ENCODE measurements at regions not wholly inside any gene's neighbourhood (a gene's known extent, or its start where the extent isn't known, plus 50 kb on each side); places are given as distances from the start of the nearest gene placed in this dataset.

- Mint-ChIP-seq H3K4me3 (no peak overlapping the region), H3K27me3 (ENCODE audit: insufficient read depth, low read depth) (peaks cover 2% of the 10 kb centered on the region), H3K27ac (no peak overlapping the region), H3K36me3 (no peaks in the 10 kb centered on the region), H3K9me3 (peaks cover 2% of the 10 kb centered on the region), H3K4me1 (no peaks in the 10 kb centered on the region)
- Histone ChIP-seq H3K27ac (no peak overlapping the region), H3K9ac (no peak overlapping the region), H3F3A (ENCODE audit: low read depth) (no peaks in the 10 kb centered on the region), H3K79me2 (ENCODE audit: low read depth) (no peaks in the 10 kb centered on the region), H2AFZ (replicated peaks) (no peak overlapping the region), H3K36me3 (no peaks in the 10 kb centered on the region), H3K27me3 (no peaks in the 10 kb centered on the region), H3K9me3 (ENCODE audit: low read depth) (no peaks in the 10 kb centered on the region), H4K20me1 (ENCODE audit: low read depth) (no peaks in the 10 kb centered on the region), H3K4me1 (no peaks in the 10 kb centered on the region), H3K4me3 (no peak overlapping the region), H3K4me2 (no peak overlapping the region)
- no peak for TF ChIP-seq CTCF (IDR thresholded peaks at IDR 0.05)
- no peak for TF ChIP-seq EZH2 (IDR thresholded peaks at IDR 0.05)
- no peak for TF ChIP-seq EZH2phosphoT487 (IDR thresholded peaks at IDR 0.05)
- DNase-seq (ENCODE audit: low spot score): no peak
Observed at GRCh38 chr1:170277985-170278384, 132.2 kb downstream of the NTMT2 start.

- Histone ChIP-seq H3K27ac (no peak overlapping the region), H3K4me2 (no peak overlapping the region)
- no peak for DNase-seq (ENCODE audit: low spot score)
Observed at GRCh38 chr1:170284016-170284415, 138.3 kb downstream of the NTMT2 start.

GRCh38 chr1:170284512-170284911 is 138.8 kb downstream of the NTMT2 start:
- H3K27me3 ChIP-seq: no peaks in the 10 kb centered on the region
- no peaks in the 10 kb centered on the region for H4K20me1 ChIP-seq (ENCODE audit: low read depth)
- no peak for TF ChIP-seq CTCF (IDR thresholded peaks at IDR 0.05)
- H3K27me3 Mint-ChIP-seq (ENCODE audit: insufficient read depth, low read depth): peaks cover 2% of the 10 kb centered on the region
- H3K36me3 ChIP-seq: no peaks in the 10 kb centered on the region
- no peak overlapping the region for H3K4me2 ChIP-seq
- no peak overlapping the region for H3K27ac ChIP-seq
- no peak overlapping the region for H3K4me3 ChIP-seq
- H3K4me3 Mint-ChIP-seq: no peak overlapping the region
- H3K27ac Mint-ChIP-seq: no peak overlapping the region
- H3K36me3 Mint-ChIP-seq: no peaks in the 10 kb centered on the region
- DNase-seq (ENCODE audit: low spot score): no peak
- H3K9ac ChIP-seq: no peak overlapping the region
- H3K9me3 Mint-ChIP-seq: peaks cover 2% of the 10 kb centered on the region
- H3F3A ChIP-seq (ENCODE audit: low read depth): no peaks in the 10 kb centered on the region
- no peaks in the 10 kb centered on the region for H3K79me2 ChIP-seq (ENCODE audit: low read depth)
- no peaks in the 10 kb centered on the region for H3K4me1 ChIP-seq
- H3K4me1 Mint-ChIP-seq: no peaks in the 10 kb centered on the region
- no peak overlapping the region for H2AFZ ChIP-seq (replicated peaks)
- no peaks in the 10 kb centered on the region for H3K9me3 ChIP-seq (ENCODE audit: low read depth)

More at GRCh38 chr1:170284016-170284415, 138.3 kb downstream of the NTMT2 start:
- no peaks in the 10 kb centered on the region for H3F3A ChIP-seq (ENCODE audit: low read depth)
- no peaks in the 10 kb centered on the region for H3K9me3 ChIP-seq (ENCODE audit: low read depth)
- Mint-ChIP-seq H3K4me3 (no peak overlapping the region), H3K27ac (no peak overlapping the region), H3K27me3 (ENCODE audit: insufficient read depth, low read depth) (peaks cover 2% of the 10 kb centered on the region), H3K9me3 (peaks cover 2% of the 10 kb centered on the region), H3K4me1 (no peaks in the 10 kb centered on the region), H3K36me3 (no peaks in the 10 kb centered on the region)
- H4K20me1 ChIP-seq (ENCODE audit: low read depth): no peaks in the 10 kb centered on the region
- no peaks in the 10 kb centered on the region for H3K27me3 ChIP-seq
- no peaks in the 10 kb centered on the region for H3K79me2 ChIP-seq (ENCODE audit: low read depth)
- no peak overlapping the region for H3K9ac ChIP-seq
- H2AFZ ChIP-seq (replicated peaks): no peak overlapping the region
- no peaks in the 10 kb centered on the region for H3K4me1 ChIP-seq
- no peak overlapping the region for H3K4me3 ChIP-seq
- no peak for TF ChIP-seq CTCF (IDR thresholded peaks at IDR 0.05)
- TF ChIP-seq EZH2phosphoT487 (IDR thresholded peaks at IDR 0.05): no peak
- TF ChIP-seq EZH2 (IDR thresholded peaks at IDR 0.05): no peak
- H3K36me3 ChIP-seq: no peaks in the 10 kb centered on the region

- DNase-seq (ENCODE audit: low spot score): peak; percentile 44
- Mint-ChIP-seq H3K36me3 (no peaks in the 10 kb centered on the region), H3K27me3 (ENCODE audit: insufficient read depth, low read depth) (no peaks in the 10 kb centered on the region), H3K27ac (no peak overlapping the region), H3K4me3 (no peak overlapping the region), H3K4me1 (no peaks in the 10 kb centered on the region), H3K9me3 (no peaks in the 10 kb centered on the region)
- Histone ChIP-seq H3K9me3 (ENCODE audit: low read depth) (no peaks in the 10 kb centered on the region), H3K27ac (no peak overlapping the region), H3K27me3 (no peaks in the 10 kb centered on the region), H3K4me1 (no peaks in the 10 kb centered on the region), H2AFZ (replicated peaks) (no peak overlapping the region), H3K9ac (no peak overlapping the region), H4K20me1 (ENCODE audit: low read depth) (no peaks in the 10 kb centered on the region), H3F3A (ENCODE audit: low read depth) (no peaks in the 10 kb centered on the region), H3K4me2 (no peak overlapping the region), H3K36me3 (no peaks in the 10 kb centered on the region), H3K4me3 (no peak overlapping the region), H3K79me2 (ENCODE audit: low read depth) (no peaks in the 10 kb centered on the region)
- TF ChIP-seq EZH2phosphoT487 (IDR thresholded peaks at IDR 0.05) (no peak), CTCF (IDR thresholded peaks at IDR 0.05) (no peak), EZH2 (IDR thresholded peaks at IDR 0.05) (no peak)
Observed at GRCh38 chr1:170284951-170285350, 139.2 kb downstream of the NTMT2 start.
